Astrocyte (in vitro differentiated cells and primary cell): ENCODE measurements at regions not wholly inside any gene's neighbourhood (a gene's known extent, or its start where the extent isn't known, plus 50 kb on each side); places are given as distances from the start of the nearest gene placed in this dataset.

ENCODE experiments used
- CTCF ChIP-seq: IDR thresholded peaks from 2 replicates; pipeline ENCODE4 v1.5.1; 2011; ENCODE audit warnings: low read depth, mild to moderate bottlenecking, inconsistent platforms, low read length, moderate library complexity; ENCODE audit not compliant: insufficient read depth
- EZH2 ChIP-seq: IDR thresholded peaks from 2 replicates; pipeline ENCODE4 v1.6.1; 2012; ENCODE audit warnings: mild to moderate bottlenecking, low read length, inconsistent platforms; ENCODE audit not compliant: insufficient read depth

- no peak for TF ChIP-seq CTCF
- no peak for TF ChIP-seq EZH2
Measured at GRCh38 chr11:27186580-27186979, 146.0 kb downstream of the BBOX1 start.
